GM10266 (cell line): ENCODE measurements at regions not wholly inside any gene's neighbourhood (a gene's known extent, or its start where the extent isn't known, plus 50 kb on each side); places are given as distances from the start of the nearest gene placed in this dataset.
"Not testable (repeated sequence)": the region's sequence is repeated elsewhere in the genome, so short reads cannot be mapped to it uniquely, and the experiment has no call there.

ENCODE experiments used
- DNase-seq: peaks from one replicate; pipeline ENCODE4 v3.0.0; 2012; ENCODE audit errors: extremely low spot score
- TF ChIP-seq, protein P1 (sequence below): IDR thresholded peaks from 2 replicates; pipeline ENCODE4 v1.5.1; 2012; ENCODE audit warnings: mild to moderate bottlenecking, low read depth; ENCODE audit not compliant: control insufficient read depth, insufficient read depth; ENCODE audit errors: missing control alignments

DNA sequence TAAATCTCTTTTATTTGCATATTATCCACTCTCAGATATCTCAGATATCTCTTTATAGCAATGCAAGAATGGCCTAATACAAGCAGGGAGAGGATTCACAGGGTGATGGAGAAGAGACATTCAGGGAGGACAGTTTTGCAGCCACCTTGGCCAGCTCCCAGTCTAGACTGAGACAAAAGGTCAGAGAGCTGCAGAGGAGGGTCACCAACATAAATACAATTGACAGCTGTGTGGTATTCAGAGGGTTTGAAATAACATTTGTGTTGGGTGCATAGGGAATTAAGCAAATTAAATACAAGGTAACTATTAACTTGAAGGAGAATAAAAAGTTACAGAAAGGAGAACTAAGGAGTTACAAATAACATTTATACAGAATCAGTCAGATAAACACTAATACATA, 189.5 kb upstream of the TAPT1 start:
- no peak for DNase-seq
- TF ChIP-seq, protein P1, sequence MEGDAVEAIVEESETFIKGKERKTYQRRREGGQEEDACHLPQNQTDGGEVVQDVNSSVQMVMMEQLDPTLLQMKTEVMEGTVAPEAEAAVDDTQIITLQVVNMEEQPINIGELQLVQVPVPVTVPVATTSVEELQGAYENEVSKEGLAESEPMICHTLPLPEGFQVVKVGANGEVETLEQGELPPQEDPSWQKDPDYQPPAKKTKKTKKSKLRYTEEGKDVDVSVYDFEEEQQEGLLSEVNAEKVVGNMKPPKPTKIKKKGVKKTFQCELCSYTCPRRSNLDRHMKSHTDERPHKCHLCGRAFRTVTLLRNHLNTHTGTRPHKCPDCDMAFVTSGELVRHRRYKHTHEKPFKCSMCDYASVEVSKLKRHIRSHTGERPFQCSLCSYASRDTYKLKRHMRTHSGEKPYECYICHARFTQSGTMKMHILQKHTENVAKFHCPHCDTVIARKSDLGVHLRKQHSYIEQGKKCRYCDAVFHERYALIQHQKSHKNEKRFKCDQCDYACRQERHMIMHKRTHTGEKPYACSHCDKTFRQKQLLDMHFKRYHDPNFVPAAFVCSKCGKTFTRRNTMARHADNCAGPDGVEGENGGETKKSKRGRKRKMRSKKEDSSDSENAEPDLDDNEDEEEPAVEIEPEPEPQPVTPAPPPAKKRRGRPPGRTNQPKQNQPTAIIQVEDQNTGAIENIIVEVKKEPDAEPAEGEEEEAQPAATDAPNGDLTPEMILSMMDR = no peak

GRCh38 chr4:16413814-16414555, 187.7 kb upstream of the TAPT1 start:
- TF ChIP-seq, protein P1 = no peak
- DNase-seq = no peak

- DNase-seq = no peak
These were observed 185.3 kb upstream of the TAPT1 start for GRCh38 chr4:16411501-16412085.

GRCh38 chr4:16393216-16393615, 166.9 kb upstream of the TAPT1 start:
- not testable (repeated sequence) for DNase-seq

More at GRCh38 chr4:16411501-16412085, 185.3 kb upstream of the TAPT1 start:
- TF ChIP-seq, protein P1 = no peak

GRCh38 chr4:16391196-16391595, 164.9 kb upstream of the TAPT1 start:
- TF ChIP-seq, protein P1 = no peak
- DNase-seq = no peak

GRCh38 chr4:16387448-16387847, 161.2 kb upstream of the TAPT1 start:
- DNase-seq = no peak
- TF ChIP-seq, protein P1 = no peak

DNA sequence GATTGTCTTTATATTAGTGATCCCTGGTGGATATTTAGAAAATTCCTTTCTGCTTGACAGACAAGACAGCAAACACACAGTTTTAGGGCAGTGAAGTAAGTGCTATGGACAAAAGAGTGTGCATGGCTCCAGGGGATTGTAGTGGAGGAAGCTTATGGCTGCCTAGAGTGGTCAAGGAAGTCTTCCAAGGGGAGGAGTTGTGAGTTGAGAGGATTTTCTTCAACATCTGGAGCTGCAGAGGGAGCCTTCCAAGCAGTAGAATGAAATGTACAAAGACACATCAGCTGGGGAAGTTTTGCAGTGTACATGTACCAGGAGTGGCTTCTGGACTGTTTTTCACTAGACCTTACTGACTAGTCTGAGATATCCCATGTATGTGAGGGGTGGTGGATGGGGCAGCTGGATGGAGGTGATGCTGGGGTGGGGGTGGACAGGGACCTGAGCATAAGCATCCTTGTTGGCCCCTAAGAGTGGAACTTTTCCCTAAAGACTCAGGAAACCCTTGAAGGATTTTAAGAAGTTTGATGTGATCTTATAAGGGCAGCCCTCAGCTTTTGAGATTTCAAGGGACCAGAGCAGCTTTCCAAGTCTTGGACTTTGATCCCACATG, 160.5 kb upstream of the TAPT1 start:
- no peak for DNase-seq
- TF ChIP-seq, protein P1 = no peak
